ENCODE measurements at regions not wholly inside any gene's neighbourhood (a gene's known extent, or its start where the extent isn't known, plus 50 kb on each side); places are given as distances from the start of the nearest gene placed in this dataset.

- no peak overlapping the region for H3K9ac ChIP-seq (ENCODE audit: insufficient read depth, low read depth, low read length)
- TF ChIP-seq MIER3 (CRISPR knock-in tag; IDR thresholded peaks at IDR 0.05; ENCODE audit: borderline replicate concordance), result no peak
- no peaks in the 10 kb centered on the region for H4K20me1 ChIP-seq (ENCODE audit: insufficient read depth, low read length)
- intact Hi-C loops (cut with micrococcal nuclease; ENCODE audit: unreplicated experiment), result no loop called here
- H2AFZ ChIP-seq (ENCODE audit: low read length), result no peak overlapping the region
- ATAC-seq, result no peak
- no TSS peak for BruUV-seq (replicated peaks)
- no peaks in the 10 kb centered on the region for H3K79me2 ChIP-seq (ENCODE audit: insufficient read depth, low read length)
- H3K4me1 ChIP-seq (ENCODE audit: insufficient read depth, low read length), result peaks cover 23% of the 10 kb centered on the region
- no peak overlapping the region for H3K27ac ChIP-seq (ENCODE audit: extremely low read length, insufficient read depth, low read length)
- no peak for FAIRE-seq
- in situ Hi-C loops (cut with HindIII; ENCODE audit: extremely low pct_ligation_motif_present, low pct_unique_long_range_greater_than_20kb), result no loop called here
- CTCF ChIA-PET (ENCODE audit: low intra/inter-chr PET ratio, low total read pairs), result no interaction called here
- no peaks in the 10 kb centered on the region for H3K36me3 ChIP-seq (replicated peaks in 1 of 2; ENCODE audit: control insufficient read depth in 1 of 2, insufficient read depth in 2 of 2, low read length in 2 of 2)
- H3K9me3 ChIP-seq (ENCODE audit: low read length), result no peaks in the 10 kb centered on the region
- H3K4me3 ChIP-seq (replicated peaks in 1 of 3; ENCODE audit: insufficient read depth in 1 of 3, low read depth in 2 of 3, low read length in 3 of 3), result no peak overlapping the region
- WGBS (ENCODE audit: low lambda C conversion rate), result 38% methylated on average over 3 of the region's 3 CpGs
- no peak for DNase-seq (ENCODE audit: low spot score)
- POLR2A ChIA-PET, result no interaction called here
- H3K27me3 ChIP-seq (ENCODE audit: control insufficient read depth in 1 of 2, insufficient read depth in 2 of 2, low read length in 2 of 2), result no peaks in the 10 kb centered on the region
- H3K4me2 ChIP-seq (ENCODE audit: low read depth, low read length), result no peak overlapping the region
Observed at GRCh38 chr6:56799989-56800388, 154.9 kb upstream of the BEND6 start.

DNA sequence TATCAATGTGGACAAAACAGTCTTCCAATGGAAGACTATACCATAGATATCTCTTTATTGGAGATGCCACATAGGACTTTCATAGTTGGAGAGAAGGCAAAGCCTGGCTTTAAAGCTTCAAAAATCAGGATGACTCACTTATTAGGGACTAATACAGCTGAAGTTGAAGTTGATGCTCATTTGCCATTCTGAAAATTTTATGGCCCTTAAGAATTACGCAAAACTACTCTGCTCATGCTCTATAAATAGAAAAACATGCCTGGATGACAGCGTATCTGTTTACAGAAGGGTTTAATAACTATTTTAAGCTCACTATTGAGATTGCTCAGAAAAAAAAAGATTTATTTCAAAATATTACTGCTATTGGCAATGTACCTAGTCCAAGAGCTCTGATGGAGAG, 155.5 kb upstream of the DST start:
- CTCF ChIA-PET (ENCODE audit: low intra/inter-chr PET ratio, low total read pairs), result no interaction called here
- TF ChIP-seq POLR2AphosphoS5 (IDR thresholded peaks at IDR 0.05; ENCODE audit: low read depth, low read length), result no peak
- no peak for TF ChIP-seq YY1 (IDR thresholded peaks at IDR 0.05; ENCODE audit: insufficient read depth, insufficient replicate concordance, low read depth, low read length)
- in situ Hi-C loops (cut with HindIII; ENCODE audit: extremely low pct_ligation_motif_present, low pct_unique_long_range_greater_than_20kb) (no loop called here), intact Hi-C loops (cut with micrococcal nuclease; ENCODE audit: unreplicated experiment) (no loop called here)
- FAIRE-seq (no peak), DNase-seq (ENCODE audit: low spot score) (no peak), ATAC-seq (no peak)
- H3K4me3 ChIP-seq (replicated peaks in 1 of 3; ENCODE audit: insufficient read depth in 1 of 3, low read depth in 2 of 3, low read length in 3 of 3), result no peak overlapping the region
- H4K20me1 ChIP-seq (ENCODE audit: insufficient read depth, low read length), result no peaks in the 10 kb centered on the region
- POLR2A ChIA-PET, result no interaction called here
- no peaks in the 10 kb centered on the region for H3K79me2 ChIP-seq (ENCODE audit: insufficient read depth, low read length)
- peaks cover 15% of the 10 kb centered on the region for H3K4me1 ChIP-seq (ENCODE audit: insufficient read depth, low read length)
- BruUV-seq (replicated peaks), result no TSS peak
- no peak overlapping the region for H3K27ac ChIP-seq (ENCODE audit: extremely low read length, insufficient read depth, low read length)
- no peaks in the 10 kb centered on the region for H3K36me3 ChIP-seq (replicated peaks in 1 of 2; ENCODE audit: control insufficient read depth in 1 of 2, insufficient read depth in 2 of 2, low read length in 2 of 2)
- no peaks in the 10 kb centered on the region for H3K9me3 ChIP-seq (ENCODE audit: low read length)
- WGBS (ENCODE audit: low lambda C conversion rate), result 74% methylated on average over 2 of the region's 2 CpGs
- H3K9ac ChIP-seq (ENCODE audit: insufficient read depth, low read depth, low read length), result no peak overlapping the region
- H3K4me2 ChIP-seq (ENCODE audit: low read depth, low read length), result no peak overlapping the region
- H3K27me3 ChIP-seq (ENCODE audit: control insufficient read depth in 1 of 2, insufficient read depth in 2 of 2, low read length in 2 of 2), result no peaks in the 10 kb centered on the region
- H2AFZ ChIP-seq (ENCODE audit: low read length), result no peak overlapping the region

DNA sequence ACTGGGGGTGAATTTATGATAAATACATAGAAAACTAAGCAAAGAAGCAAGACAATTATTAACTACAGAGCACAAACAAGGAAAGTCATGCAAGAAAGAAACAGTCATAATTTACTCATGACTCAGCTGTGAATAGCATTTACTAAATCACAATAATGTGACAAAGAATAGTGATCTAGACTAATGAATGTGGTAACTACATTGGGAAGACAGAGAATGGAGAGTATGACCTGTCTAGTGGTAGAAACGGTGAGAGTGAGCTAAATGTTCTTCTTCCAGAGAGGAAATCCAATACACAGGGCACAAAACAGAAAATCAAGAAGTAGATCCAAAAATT, 153.5 kb upstream of the DST start:
- H3K79me2 ChIP-seq (ENCODE audit: insufficient read depth, low read length), result no peaks in the 10 kb centered on the region
- intact Hi-C loops (cut with micrococcal nuclease; ENCODE audit: unreplicated experiment), result no loop called here
- no peak overlapping the region for H3K27ac ChIP-seq (ENCODE audit: extremely low read length, insufficient read depth, low read length)
- in situ Hi-C loops (cut with HindIII; ENCODE audit: extremely low pct_ligation_motif_present, low pct_unique_long_range_greater_than_20kb), result no loop called here
- TF ChIP-seq ZFP37 (CRISPR knock-in tag; IDR thresholded peaks at IDR 0.05; ENCODE audit: borderline replicate concordance), result no peak
- 0 out of 2 replicates have a peak, but pooled peaks have one; percentile 13 for TF ChIP-seq FOSL1 (CRISPR knock-in tag; IDR thresholded peaks at IDR 0.05; ENCODE audit: borderline replicate concordance)
- no peak overlapping the region for H3K9ac ChIP-seq (ENCODE audit: insufficient read depth, low read depth, low read length)
- no peaks in the 10 kb centered on the region for H3K9me3 ChIP-seq (ENCODE audit: low read length)
- no TSS peak for BruUV-seq (replicated peaks)
- H3K36me3 ChIP-seq (replicated peaks in 1 of 2; ENCODE audit: control insufficient read depth in 1 of 2, insufficient read depth in 2 of 2, low read length in 2 of 2), result no peaks in the 10 kb centered on the region
- DNase-seq (ENCODE audit: low spot score) (no peak), ATAC-seq (no peak), FAIRE-seq (no peak)
- WGBS (ENCODE audit: low lambda C conversion rate), result 24% methylated on average over 1 of the region's 1 CpG
- CTCF ChIA-PET (ENCODE audit: low intra/inter-chr PET ratio, low total read pairs), result no interaction called here
- no peaks in the 10 kb centered on the region for H4K20me1 ChIP-seq (ENCODE audit: insufficient read depth, low read length)
- no peak overlapping the region for H2AFZ ChIP-seq (ENCODE audit: low read length)
- no peak overlapping the region for H3K4me3 ChIP-seq (replicated peaks in 1 of 3; ENCODE audit: insufficient read depth in 1 of 3, low read depth in 2 of 3, low read length in 3 of 3)
- peaks cover 7% of the 10 kb centered on the region for H3K4me1 ChIP-seq (ENCODE audit: insufficient read depth, low read length)
- no peak overlapping the region for H3K4me2 ChIP-seq (ENCODE audit: low read depth, low read length)
- no peaks in the 10 kb centered on the region for H3K27me3 ChIP-seq (ENCODE audit: control insufficient read depth in 1 of 2, insufficient read depth in 2 of 2, low read length in 2 of 2)
- POLR2A ChIA-PET, result no interaction called here

Measured in HepG2 (cell line).